ENCODE measurements at regions not wholly inside any gene's neighbourhood (a gene's known extent, or its start where the extent isn't known, plus 50 kb on each side); places are given as distances from the start of the nearest gene placed in this dataset.

- TF ChIP-seq SUZ12 (IDR thresholded peaks at IDR 0.05; ENCODE audit: extremely low read depth, insufficient read depth, insufficient read length) (no peak), ZNF274 (IDR thresholded peaks at IDR 0.05; ENCODE audit: low read depth, low read length) (no peak)
These were observed 133.8 kb upstream of the CST7 start for GRCh38 chr20:24815196-24815815.

Data from NT2/D1 (cell line).